GM18502 (cell line): ENCODE measurements at regions not wholly inside any gene's neighbourhood (a gene's known extent, or its start where the extent isn't known, plus 50 kb on each side); places are given as distances from the start of the nearest gene placed in this dataset.

ENCODE experiments used
- ATAC-seq: cut with Tn5 transposase; IDR thresholded peaks from one replicate; pipeline ENCODE4 v1.9.1; 2021; ENCODE audit warnings: mild to moderate bottlenecking; ENCODE audit not compliant: unreplicated experiment, poor library complexity

DNA sequence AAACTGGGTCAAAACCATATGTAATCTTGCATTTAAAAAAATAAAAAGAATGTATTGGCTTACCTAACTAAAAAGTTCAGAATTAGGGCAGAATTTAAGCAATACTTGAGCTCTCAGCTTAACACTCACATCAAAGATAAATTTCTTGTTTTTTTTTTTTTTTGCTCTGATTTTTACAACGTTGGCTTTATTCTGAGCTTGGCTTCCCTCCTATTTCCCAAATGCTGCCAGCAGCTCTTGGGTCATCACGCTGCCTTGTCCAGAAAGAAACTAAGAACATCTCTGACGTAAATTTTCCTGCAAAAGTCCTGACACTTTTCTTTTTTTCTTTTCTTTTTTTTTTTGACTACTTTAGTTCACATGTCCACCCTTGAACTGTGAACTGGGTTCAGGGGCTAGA lies 150.6 kb upstream of the TGFBR2 start:
- no peak for ATAC-seq

DNA sequence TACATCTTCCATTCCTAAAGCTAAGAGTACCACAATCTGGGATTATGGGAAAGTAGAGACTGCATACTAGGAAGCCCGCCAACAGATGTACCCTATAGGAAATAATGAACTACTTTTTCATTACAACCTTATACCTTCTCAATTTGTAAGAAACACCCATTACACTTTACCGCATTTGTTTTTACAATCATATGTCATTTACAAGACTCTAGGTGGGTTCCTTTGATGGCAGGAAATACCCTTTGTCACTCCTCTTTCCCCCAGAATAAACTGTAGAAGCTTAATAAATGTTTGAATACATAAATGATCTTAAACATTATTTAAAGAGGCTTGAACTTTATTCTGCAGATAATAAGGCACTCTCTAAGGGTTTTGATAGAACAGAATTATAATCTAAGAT lies 150.1 kb upstream of the TGFBR2 start:
- ATAC-seq, result no peak

DNA sequence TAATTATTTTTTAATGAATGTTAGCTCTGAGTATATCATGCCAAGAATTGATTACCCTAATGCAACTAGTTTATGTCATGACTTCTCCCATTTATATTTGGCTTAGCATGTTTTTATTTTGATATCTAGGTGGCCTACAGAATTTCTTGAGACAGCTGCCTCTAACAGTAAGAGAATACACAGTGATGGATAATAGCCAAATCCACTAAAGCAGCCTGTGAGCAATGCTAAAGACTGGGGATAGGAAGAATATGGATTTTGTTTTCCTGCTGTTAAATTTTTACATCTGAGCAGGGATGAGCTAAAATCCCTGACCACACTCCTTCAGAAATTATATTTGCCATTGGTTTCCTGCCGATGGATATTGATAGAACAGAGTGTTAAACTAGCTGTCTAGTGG lies 149.3 kb upstream of the TGFBR2 start:
- no peak for ATAC-seq

DNA sequence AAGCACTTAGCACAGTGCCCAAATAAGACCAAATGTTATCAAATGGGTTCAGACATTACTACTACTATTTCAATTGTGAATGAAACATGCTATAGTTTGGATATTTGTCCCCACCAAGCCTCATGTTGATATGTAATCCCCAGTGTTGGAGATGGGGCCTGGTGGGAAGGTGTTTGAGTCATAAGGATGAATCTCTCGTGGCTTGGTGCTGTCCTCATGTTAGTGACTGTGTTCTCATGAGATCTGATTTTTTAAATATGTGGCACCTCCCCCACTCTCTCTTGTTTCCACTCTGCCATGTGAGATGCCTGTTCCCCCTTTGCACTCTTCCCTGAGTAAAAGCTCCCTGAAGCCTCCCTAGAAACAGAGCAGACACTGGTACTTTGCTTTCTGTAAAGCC lies 148.7 kb upstream of the TGFBR2 start:
- ATAC-seq, result no peak

DNA sequence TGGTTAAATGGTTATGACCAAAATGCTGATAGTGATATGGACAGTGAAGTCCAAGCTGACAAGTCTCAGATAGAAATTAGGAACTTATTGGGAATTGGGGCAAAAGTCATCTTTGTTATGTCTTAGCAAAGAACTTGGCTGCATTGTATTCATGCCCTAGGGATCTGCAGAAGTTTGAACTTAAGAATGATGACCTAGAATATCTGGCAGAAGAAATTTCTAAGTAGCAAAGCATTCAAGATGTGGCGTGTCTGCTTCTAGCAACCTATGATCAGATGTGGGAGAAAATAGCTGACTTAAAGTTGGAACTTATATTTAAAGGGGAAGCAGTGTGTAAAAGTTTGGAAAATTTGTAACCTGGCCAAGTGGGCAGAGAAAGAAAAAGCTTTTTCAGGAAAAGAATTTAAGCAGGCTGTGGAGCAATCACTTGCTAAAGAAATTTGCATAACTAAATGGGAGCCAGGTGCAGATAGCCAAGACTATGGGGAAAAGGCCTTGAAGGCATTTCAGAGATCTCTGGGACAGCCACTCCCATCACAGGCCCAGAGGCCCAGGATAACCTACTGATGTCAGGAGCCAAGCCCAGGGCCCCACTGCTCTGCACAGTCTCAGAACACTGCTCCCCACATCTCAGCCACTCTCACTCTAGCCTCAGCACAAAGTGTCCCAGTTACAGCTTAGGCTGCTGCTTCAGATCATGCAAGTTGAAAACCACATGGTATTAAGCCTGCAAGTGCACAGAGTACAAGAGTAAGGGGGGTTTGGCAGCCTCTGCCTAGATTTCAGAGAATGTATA lies 147.8 kb upstream of the TGFBR2 start:
- ATAC-seq, result no peak

DNA sequence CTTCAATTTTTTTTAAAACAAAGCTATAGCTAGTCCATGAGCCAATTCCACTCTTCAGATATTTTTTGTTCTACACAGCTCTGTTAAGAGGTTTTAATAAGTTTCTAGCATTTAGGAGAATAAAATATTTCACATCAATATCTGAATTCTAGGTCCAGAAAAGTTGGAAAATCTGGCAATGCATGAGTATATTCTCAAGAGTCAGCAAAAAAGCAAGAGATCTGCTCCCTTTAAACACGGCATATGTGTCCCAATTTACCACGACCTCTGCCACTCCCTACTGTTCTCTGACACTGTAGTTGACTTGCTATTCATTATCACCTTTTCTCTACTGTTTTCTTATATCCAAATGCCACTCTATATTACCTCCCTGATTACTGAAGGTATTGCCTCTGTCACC lies 145.1 kb upstream of the TGFBR2 start:
- no peak for ATAC-seq

DNA sequence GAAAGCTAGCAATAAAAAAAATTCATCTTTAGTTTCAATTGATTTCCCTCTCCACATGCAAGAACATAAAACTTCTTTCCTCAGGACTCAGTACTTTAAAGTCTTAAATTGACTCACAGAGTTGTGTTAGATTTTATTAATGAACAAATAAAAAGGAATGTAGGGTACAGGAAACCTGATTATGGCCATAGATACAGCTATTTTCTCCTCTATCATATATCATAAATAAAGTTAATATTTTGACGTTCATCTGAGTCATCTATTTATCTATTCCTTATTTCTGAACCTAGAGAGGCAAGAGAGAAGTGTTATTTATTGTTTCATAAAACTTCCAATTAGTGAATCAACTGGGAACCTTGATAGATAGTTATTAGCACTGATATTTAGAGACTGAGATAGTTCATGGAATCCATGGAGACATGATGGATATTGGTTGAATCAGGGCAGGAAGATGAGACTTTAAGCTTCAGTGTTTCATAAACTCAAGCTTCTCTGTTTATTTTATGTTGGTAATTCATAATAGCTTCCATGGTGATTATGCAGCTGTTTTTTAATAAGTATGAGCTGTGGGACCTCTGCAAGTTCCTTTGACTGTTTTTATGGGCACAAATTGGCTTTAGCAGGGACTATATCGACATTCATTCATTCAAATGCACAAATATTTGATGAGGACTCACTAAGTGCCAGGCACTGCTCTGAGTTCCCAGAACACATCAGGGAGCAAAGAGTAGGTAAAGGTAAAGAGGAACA lies 143.5 kb upstream of the TGFBR2 start:
- no peak for ATAC-seq

DNA sequence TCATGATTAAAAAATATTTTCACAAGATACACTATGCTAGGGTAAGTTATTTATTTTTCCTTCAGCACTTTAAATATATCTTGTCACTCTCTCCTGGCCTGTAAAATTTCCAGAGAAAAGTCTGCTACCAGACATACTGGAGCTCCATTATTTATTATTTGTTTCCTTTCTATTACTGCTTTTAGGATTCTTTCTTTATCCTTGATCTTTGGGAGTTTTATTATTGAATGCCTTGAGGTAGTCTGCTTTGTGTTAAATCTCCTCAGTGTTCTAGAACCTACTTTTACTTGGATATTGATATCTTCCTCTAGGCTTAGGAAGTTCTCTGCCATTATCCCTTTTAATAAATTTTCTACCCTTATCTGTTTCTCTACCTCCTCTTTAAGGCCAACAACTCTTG lies 142.0 kb upstream of the TGFBR2 start:
- ATAC-seq, result no peak

DNA sequence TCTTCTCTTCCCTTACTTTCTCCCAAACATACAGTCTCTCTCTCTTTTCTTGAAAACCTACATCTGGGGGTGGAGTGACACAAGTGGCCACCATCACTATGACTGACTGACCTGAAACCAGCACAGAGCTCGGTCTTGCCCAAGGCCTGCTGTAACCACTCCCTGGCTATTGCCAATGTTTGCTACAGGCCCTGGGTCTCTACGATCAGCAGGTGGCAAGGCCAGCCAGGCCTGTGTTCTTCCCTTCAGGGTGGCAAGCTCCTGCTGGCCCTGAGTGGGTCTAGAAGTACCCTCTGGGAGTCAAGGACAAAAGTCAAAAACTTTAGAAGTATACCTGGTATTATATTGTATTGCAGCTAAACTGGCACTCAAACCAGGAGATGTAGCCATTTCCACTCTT lies 140.9 kb upstream of the TGFBR2 start:
- no peak for ATAC-seq

DNA sequence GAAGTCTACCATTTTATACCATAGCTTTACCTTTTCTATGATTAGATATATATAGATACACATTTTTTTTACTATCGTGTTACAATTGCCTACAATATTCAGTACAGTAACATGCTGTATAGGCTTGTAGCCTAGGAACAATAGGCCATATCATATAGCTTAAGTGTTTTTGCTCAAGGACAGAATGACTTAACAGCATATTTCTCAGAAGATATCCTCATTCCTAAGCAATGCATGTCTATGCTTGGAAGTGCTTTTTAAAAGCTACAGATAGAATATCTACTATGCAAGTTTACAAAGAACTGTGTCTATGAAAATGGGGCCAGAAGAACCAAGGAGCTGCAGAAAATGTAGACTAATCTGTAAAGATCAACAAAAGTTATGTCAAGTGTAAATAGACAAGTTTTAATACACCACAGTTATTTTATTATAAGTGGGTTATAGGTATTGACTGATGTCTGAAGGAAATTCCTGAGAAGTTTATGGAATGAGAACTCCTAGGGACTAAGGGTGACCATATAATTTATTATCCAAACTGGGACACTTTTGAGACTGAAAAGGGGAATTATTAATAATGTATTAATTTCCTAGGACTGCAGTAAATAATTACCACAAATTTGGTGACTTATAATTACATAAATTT lies 138.7 kb upstream of the TGFBR2 start:
- no peak for ATAC-seq

DNA sequence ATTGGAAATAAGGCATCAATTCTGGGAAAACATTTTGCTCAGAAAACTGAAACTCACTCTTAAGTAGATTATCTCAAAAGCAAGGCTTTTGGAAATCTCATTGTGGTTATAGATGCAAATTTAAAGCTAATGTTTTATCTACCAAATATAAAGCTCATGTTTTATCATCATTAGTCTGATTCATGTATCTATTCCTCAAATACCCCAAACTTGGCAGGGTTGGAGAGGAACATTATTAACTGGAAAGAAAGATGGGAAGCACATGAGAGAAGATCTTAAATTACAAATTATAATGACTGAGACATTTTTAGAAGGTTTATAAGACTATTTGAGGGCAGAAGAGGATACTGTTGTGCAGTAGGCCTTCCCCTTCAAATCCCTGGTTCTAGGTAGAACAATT lies 137.3 kb upstream of the TGFBR2 start:
- no peak for ATAC-seq

DNA sequence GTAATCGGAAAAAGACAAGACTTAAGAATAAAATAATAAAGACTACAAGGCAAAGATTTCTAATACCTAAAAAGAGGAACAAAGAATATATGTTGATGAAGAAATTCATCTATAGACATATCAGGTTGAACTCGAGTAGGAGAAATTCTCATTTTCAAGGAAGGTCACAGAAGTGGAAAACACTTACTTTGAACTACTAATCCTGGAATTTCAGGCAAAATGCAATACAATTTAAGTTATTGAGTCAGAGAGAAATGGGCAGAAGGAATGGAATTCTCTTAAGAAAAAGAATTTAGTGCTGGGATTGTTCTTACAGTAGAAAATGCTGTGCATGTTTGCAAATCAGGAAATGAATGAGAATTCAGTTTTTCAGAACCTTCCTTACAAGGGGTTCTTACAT lies 135.9 kb upstream of the TGFBR2 start:
- no peak for ATAC-seq

DNA sequence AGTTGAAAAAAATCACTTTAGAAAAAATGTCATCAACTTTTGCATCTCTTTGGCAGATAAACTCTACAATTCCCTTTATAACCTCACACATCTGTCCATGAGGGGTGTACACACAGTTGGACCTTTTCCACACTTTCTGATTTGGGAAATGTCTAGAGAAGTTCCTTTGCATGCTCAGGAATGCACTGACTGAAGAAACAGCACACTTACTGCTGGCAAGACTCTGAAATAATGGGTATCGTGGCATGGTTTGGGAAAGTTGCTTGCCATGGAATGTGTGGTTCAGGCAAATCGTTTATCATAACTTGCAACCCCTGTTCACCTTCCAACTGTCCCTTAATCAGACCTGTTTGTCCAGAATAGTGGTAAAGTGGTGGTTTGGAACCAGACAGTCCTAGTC lies 135.3 kb upstream of the TGFBR2 start:
- ATAC-seq, result no peak

DNA sequence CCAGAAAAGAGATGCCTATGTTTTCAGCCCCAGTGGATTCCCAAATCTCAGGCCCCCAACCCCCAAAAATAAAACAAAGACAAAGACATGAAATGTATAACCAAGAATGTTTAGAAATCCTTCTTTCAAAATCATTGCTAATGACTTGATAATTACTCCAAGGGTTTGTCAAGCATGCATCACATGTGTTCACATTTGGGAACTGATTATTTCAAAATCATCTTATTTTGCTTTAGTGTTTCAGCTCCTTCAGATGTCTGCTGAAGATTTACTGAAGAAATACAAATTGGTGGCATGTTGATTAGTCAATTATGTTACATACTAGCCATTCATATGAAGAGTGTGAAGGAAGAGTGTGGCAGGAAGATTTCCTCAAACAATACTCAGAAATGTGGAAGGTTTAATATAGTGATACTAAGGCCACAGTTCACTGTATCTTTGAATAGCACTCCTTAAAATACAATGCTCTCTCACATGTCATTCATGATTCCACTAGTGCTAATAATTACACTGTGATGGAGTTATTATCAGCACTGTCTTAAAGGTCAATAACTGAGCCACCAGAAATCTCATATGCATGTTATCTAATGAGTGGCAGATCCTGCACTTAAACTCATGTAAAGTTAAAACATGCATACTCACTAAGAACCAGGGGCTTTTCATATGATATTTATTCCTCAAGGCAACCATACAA lies 134.5 kb upstream of the TGFBR2 start:
- no peak for ATAC-seq

DNA sequence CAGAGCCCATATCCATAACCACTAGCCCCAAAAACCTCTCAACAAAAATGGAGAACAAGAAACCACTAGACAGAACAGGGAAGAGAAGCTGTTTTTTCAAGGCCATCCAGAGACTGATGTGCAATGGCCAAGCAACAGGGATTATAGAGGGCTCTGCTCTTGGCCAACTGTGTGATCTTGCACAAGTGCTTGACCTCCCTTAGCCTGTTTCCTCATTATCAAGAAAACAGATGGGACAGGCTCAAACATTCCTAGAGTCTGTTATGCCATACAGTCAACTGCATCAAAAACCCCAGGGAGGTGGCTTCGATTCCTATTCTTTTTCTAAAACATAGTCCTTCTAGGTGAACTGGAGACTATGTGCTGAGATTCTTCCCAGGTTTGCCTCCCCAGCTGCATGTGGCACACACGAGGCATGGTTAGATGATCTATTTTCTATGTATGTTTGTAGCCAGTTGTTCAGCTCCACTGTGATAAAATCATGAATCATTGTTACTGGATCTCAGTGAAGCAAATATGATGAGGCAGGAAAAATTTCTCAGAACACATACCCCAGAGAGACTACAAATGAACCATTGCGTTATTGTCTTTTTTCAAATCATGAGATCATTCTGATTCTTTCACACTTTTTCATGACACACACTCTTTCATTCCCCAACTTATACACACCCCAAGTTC lies 132.9 kb upstream of the TGFBR2 start:
- no peak for ATAC-seq

DNA sequence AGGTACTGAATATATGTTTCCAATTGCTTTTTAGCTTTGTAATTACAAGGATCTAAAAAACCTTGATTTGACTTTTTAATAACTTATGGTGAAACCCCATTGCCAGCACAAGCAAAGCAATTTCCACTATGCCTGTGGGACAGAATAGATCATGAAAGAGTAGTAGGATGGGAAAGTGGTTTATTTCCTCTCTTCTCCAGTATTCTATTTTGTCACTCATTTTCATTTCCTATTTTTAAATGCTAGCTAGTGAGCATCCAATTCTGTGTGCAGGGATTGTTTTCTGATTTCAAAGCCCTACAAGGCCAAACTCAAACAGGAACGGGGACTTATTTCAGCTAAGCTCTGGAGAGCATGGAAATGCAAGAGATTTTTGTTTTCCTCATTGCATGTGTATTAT lies 132.0 kb upstream of the TGFBR2 start:
- no peak for ATAC-seq

DNA sequence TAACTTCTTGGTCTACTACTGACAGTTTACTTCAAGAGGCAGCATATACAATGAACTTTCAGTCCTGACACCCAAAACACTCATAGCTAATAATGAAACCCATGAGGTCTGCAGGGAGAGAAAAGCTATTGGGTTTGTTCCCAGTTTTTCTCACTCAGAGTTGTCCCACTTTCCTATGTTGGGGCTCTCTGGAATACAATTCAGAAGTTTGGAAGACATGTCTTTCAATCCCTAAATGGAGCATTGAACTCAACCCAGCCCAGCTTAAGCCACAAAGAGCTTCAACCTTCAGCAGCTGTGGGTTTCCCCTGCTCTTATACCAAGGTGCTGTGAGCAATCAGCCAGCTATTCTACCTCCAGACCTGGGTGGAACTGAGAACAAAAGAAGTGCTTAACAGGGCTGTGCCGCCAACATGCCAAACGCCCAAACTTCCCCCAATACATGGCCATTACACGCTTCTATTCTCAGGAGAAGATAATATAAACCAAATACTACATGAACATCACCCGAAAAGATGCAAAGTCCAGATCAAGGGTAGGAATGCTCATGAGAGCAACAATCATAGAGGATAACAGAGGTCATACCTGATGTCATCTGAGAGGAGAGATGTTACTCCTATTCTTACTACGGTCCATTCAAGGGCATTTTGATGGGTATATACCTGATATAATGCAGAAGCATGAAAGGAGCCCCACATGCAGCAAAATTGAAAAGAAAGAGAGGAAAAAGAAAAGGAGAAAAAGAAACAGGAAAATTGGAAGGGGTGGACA lies 131.2 kb upstream of the TGFBR2 start:
- ATAC-seq, result peak; percentile 91

DNA sequence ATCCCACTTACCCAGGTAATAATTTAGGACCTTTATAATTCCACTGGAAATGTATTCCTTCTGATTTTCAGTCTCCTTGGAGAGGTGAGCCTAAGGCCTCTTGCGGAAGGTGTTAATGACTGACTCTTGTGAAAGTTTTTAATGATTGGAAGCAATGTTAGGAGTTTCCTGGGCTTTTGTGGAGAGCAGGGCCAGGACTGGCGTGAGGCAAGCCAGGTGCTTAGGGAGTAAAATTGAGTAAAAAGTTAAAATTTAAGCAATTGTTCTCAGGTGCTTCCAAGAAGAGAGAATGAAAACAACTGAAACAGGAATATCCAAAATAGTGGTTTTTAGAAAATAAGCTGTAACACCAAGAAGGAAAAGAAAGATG lies 130.6 kb upstream of the TGFBR2 start:
- ATAC-seq, result no peak

DNA sequence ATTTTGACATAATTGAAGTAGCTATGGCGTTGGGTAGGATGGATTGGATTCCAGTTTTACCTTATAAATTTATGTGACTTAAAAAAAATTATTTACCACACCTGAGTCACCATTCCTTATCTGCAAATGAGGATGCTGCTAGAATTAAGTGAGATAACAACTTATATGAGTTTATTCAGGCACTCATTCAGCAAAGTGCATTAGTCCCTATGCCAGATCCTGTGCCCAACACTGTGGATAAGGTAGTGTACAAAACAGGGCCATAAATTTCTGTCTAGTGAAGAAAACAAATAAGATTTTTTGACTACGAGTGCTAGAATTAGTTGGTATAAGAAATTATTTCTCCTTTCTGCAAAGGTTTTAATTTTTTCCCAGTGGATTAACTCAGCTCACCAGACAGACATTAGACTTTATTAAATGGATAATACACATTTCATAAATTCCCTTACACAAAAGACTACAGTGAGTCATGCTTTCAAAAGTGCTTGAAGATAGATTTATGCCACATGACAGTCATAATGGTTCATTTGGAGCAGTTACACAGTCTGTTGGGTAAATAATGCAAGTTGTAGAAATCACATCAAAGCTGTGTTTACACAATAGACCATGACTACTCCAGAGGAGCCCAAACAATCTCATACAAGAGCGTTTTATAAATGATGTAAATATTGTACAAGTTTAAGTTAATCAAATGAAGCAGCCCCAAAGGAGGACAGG lies 129.9 kb upstream of the TGFBR2 start:
- ATAC-seq, result no peak
